DOHH2 (cell line): ENCODE measurements at regions not wholly inside any gene's neighbourhood (a gene's known extent, or its start where the extent isn't known, plus 50 kb on each side); places are given as distances from the start of the nearest gene placed in this dataset.

ENCODE experiments used
- EZH2phosphoT487 ChIP-seq: fragments of 200-600 bp; sonication (generic); IDR thresholded peaks from 2 replicates; pipeline ENCODE4 v1.6.1; 2017; ENCODE audit warnings: borderline replicate concordance, mild to moderate bottlenecking, antibody characterized with exemption, low read length, moderate library complexity, mixed read lengths
- TF ChIP-seq, protein P1 (sequence below): fragments of 200-600 bp; sonication (generic); IDR thresholded peaks from one replicate; pipeline ENCODE4 v1.5.1; 2014; ENCODE audit warnings: antibody characterized with exemption, mild to moderate bottlenecking, low read depth, low read length; ENCODE audit not compliant: poor library complexity, severe bottlenecking

DNA sequence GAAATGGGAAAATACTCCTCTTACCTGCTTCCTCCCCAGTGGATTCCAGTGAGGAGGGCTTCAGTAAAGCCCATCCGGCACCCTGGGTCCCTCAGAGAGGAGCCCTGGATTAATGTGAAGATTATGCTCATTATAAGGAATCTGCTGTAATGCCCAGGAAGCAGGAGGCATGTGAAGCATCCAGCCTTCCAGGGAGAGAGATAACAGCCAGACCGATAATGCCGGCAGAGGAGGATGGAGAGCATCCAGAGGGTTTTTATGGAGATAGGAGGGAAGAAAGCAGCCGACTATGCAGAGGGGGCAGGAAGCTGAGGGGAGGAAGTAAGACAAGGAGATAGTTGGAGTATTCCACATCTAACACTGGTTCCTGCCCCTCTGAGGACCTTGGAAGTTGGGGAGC is 53.7 kb upstream of the TMEM132E start:
- TF ChIP-seq EZH2phosphoT487, result no peak
- TF ChIP-seq, protein P1, sequence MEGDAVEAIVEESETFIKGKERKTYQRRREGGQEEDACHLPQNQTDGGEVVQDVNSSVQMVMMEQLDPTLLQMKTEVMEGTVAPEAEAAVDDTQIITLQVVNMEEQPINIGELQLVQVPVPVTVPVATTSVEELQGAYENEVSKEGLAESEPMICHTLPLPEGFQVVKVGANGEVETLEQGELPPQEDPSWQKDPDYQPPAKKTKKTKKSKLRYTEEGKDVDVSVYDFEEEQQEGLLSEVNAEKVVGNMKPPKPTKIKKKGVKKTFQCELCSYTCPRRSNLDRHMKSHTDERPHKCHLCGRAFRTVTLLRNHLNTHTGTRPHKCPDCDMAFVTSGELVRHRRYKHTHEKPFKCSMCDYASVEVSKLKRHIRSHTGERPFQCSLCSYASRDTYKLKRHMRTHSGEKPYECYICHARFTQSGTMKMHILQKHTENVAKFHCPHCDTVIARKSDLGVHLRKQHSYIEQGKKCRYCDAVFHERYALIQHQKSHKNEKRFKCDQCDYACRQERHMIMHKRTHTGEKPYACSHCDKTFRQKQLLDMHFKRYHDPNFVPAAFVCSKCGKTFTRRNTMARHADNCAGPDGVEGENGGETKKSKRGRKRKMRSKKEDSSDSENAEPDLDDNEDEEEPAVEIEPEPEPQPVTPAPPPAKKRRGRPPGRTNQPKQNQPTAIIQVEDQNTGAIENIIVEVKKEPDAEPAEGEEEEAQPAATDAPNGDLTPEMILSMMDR, result no peak
